Neural cell (in vitro differentiated cells): ENCODE measurements at regions not wholly inside any gene's neighbourhood (a gene's known extent, or its start where the extent isn't known, plus 50 kb on each side); places are given as distances from the start of the nearest gene placed in this dataset.

Experiments used
- EP300 ChIP-seq: fragments of 450-650 bp; conservative IDR thresholded peaks from 2 replicates; pipeline ENCODE4 v1.6.1; 2014; ENCODE audit warnings: antibody characterized with exemption, mild to moderate bottlenecking, moderate library complexity; ENCODE audit not compliant: poor library complexity, severe bottlenecking
- EZH2 ChIP-seq: fragments of 200-600, 300-800 bp; shearing (Covaris generic), sonication (generic); IDR thresholded peaks from 2 replicates; pipeline ENCODE4 v1.6.1; 2014; ENCODE audit warnings: antibody characterized with exemption, low read length, borderline replicate concordance, mild to moderate bottlenecking; ENCODE audit not compliant: insufficient read depth, poor library complexity, severe bottlenecking
- MXI1 ChIP-seq: fragments of 450-650 bp; conservative IDR thresholded peaks from 2 replicates; pipeline ENCODE4 v1.6.1; 2014; ENCODE audit warnings: antibody characterized with exemption, mild to moderate bottlenecking; ENCODE audit not compliant: poor library complexity, severe bottlenecking
- POLR2AphosphoS5 ChIP-seq: IDR thresholded peaks from 2 replicates; pipeline ENCODE4 v1.6.1; 2012
- RAD21 ChIP-seq: fragments of 450-650 bp; conservative IDR thresholded peaks from 2 replicates; pipeline ENCODE4 v1.6.1; 2014; ENCODE audit warnings: antibody characterized with exemption, mild to moderate bottlenecking, moderate library complexity
- SMC3 ChIP-seq: fragments of 450-650 bp; conservative IDR thresholded peaks from 2 replicates; pipeline ENCODE4 v1.6.1; 2014; ENCODE audit warnings: antibody characterized with exemption, mild to moderate bottlenecking, moderate library complexity; ENCODE audit not compliant: poor library complexity
- TAF1 ChIP-seq: IDR thresholded peaks from 2 replicates; pipeline ENCODE4 v1.6.1; 2012; ENCODE audit warnings: low read depth
- TF ChIP-seq, protein P1 (sequence below): fragments of 450-650 bp; IDR thresholded peaks from 2 replicates; pipeline ENCODE4 v1.5.1; 2014; ENCODE audit warnings: antibody characterized with exemption, mild to moderate bottlenecking, moderate library complexity; ENCODE audit not compliant: poor library complexity, severe bottlenecking
- TF ChIP-seq, protein P2 (sequence below): IDR thresholded peaks from 2 replicates; pipeline ENCODE4 v1.6.1; 2012; ENCODE audit warnings: borderline replicate concordance

DNA sequence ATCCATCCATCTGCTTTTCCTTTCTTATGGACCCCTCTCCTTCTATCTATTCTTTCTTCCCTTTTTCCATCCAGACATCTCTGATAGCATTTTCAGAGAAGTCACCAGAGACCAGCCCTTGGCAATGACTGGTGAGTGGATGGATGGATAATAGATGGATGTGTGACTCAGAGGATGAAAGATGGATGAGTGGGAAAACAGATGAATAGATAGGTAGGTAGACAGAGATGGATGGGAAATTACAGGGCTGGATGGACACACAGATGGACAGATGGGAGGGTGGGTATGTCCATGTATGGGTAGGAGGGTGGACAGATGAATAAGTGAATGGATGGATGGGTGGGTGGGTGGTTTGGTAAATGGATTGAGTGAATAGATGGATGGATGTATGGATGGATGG lies 101.0 kb downstream of the LITAF start:
- TF ChIP-seq, protein P1, sequence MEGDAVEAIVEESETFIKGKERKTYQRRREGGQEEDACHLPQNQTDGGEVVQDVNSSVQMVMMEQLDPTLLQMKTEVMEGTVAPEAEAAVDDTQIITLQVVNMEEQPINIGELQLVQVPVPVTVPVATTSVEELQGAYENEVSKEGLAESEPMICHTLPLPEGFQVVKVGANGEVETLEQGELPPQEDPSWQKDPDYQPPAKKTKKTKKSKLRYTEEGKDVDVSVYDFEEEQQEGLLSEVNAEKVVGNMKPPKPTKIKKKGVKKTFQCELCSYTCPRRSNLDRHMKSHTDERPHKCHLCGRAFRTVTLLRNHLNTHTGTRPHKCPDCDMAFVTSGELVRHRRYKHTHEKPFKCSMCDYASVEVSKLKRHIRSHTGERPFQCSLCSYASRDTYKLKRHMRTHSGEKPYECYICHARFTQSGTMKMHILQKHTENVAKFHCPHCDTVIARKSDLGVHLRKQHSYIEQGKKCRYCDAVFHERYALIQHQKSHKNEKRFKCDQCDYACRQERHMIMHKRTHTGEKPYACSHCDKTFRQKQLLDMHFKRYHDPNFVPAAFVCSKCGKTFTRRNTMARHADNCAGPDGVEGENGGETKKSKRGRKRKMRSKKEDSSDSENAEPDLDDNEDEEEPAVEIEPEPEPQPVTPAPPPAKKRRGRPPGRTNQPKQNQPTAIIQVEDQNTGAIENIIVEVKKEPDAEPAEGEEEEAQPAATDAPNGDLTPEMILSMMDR, result no peak
- TF ChIP-seq EZH2, result no peak
- TF ChIP-seq RAD21, result no peak
- no peak for TF ChIP-seq EP300
- no peak for TF ChIP-seq POLR2AphosphoS5
- TF ChIP-seq, protein P2, sequence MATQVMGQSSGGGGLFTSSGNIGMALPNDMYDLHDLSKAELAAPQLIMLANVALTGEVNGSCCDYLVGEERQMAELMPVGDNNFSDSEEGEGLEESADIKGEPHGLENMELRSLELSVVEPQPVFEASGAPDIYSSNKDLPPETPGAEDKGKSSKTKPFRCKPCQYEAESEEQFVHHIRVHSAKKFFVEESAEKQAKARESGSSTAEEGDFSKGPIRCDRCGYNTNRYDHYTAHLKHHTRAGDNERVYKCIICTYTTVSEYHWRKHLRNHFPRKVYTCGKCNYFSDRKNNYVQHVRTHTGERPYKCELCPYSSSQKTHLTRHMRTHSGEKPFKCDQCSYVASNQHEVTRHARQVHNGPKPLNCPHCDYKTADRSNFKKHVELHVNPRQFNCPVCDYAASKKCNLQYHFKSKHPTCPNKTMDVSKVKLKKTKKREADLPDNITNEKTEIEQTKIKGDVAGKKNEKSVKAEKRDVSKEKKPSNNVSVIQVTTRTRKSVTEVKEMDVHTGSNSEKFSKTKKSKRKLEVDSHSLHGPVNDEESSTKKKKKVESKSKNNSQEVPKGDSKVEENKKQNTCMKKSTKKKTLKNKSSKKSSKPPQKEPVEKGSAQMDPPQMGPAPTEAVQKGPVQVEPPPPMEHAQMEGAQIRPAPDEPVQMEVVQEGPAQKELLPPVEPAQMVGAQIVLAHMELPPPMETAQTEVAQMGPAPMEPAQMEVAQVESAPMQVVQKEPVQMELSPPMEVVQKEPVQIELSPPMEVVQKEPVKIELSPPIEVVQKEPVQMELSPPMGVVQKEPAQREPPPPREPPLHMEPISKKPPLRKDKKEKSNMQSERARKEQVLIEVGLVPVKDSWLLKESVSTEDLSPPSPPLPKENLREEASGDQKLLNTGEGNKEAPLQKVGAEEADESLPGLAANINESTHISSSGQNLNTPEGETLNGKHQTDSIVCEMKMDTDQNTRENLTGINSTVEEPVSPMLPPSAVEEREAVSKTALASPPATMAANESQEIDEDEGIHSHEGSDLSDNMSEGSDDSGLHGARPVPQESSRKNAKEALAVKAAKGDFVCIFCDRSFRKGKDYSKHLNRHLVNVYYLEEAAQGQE, result no peak
- no peak for TF ChIP-seq TAF1
- TF ChIP-seq MXI1, result no peak
- TF ChIP-seq SMC3, result no peak
